IPS-18c (cell line): ENCODE measurements at regions not wholly inside any gene's neighbourhood (a gene's known extent, or its start where the extent isn't known, plus 50 kb on each side); places are given as distances from the start of the nearest gene placed in this dataset.
"Not testable (repeated sequence)": the region's sequence is repeated elsewhere in the genome, so short reads cannot be mapped to it uniquely, and the experiment has no call there.

Source experiments
- H3K4me3 ChIP-seq: 2 replicates; pipeline ENCODE4 v1.7.0; 2013; ENCODE audit warnings: low read depth, mild to moderate bottlenecking, low read length, moderate library complexity; ENCODE audit not compliant: insufficient read depth
- H3K9me3 ChIP-seq: one replicate; pipeline ENCODE4 v1.6.1; 2013; ENCODE audit warnings: mild to moderate bottlenecking, low read length, moderate library complexity; ENCODE audit not compliant: control insufficient read depth, insufficient read depth

- no peaks in the 10 kb centered on the region for H3K9me3 ChIP-seq
Observed at GRCh38 chr6:120511712-120512111, 822.6 kb downstream of the TBC1D32 start.

GRCh38 chr6:120498711-120499110 lies 835.6 kb downstream of the TBC1D32 start:
- H3K4me3 ChIP-seq = no peak overlapping the region
- no peaks in the 10 kb centered on the region for H3K9me3 ChIP-seq

More at GRCh38 chr6:120511712-120512111, 822.6 kb downstream of the TBC1D32 start:
- no peak overlapping the region for H3K4me3 ChIP-seq

- Histone ChIP-seq H3K9me3 (no peaks in the 10 kb centered on the region), H3K4me3 (no peak overlapping the region)
Observed at GRCh38 chr6:120496661-120497060, 837.6 kb downstream of the TBC1D32 start.

- Histone ChIP-seq H3K9me3 (no peaks in the 10 kb centered on the region), H3K4me3 (no peak overlapping the region)
Observed at GRCh38 chr6:120493505-120493904, 840.8 kb downstream of the TBC1D32 start.

- H3K4me3 ChIP-seq = no peak overlapping the region
- H3K9me3 ChIP-seq = no peaks in the 10 kb centered on the region
Observed at GRCh38 chr6:120489941-120490340, 844.3 kb downstream of the TBC1D32 start.

GRCh38 chr6:120484146-120484545 lies 850.1 kb downstream of the TBC1D32 start:
- Histone ChIP-seq H3K4me3 (no peak overlapping the region), H3K9me3 (no peaks in the 10 kb centered on the region)

- Histone ChIP-seq H3K9me3 (no peaks in the 10 kb centered on the region), H3K4me3 (no peak overlapping the region)
Observed at GRCh38 chr6:120478650-120479049, 855.6 kb downstream of the TBC1D32 start.

GRCh38 chr6:120473804-120474203 lies 860.5 kb downstream of the TBC1D32 start:
- Histone ChIP-seq H3K4me3 (no peak overlapping the region), H3K9me3 (peaks cover 3% of the 10 kb centered on the region)

- H3K9me3 ChIP-seq = peaks cover 3% of the 10 kb centered on the region
- H3K4me3 ChIP-seq = no peak overlapping the region
Observed at GRCh38 chr6:120468486-120468885, 865.8 kb downstream of the TBC1D32 start.

- no peaks in the 10 kb centered on the region for H3K9me3 ChIP-seq
- no peak overlapping the region for H3K4me3 ChIP-seq
Observed at GRCh38 chr6:120451508-120451907, 882.8 kb downstream of the TBC1D32 start.

GRCh38 chr6:120447605-120448004 lies 886.7 kb downstream of the TBC1D32 start:
- Histone ChIP-seq H3K4me3 (no peak overlapping the region), H3K9me3 (no peaks in the 10 kb centered on the region)

GRCh38 chr6:120432840-120433239 lies 901.4 kb downstream of the TBC1D32 start:
- not testable (repeated sequence) for H3K9me3 ChIP-seq, H3K4me3 ChIP-seq

- Histone ChIP-seq H3K4me3 (no peak overlapping the region), H3K9me3 (peaks cover 2% of the 10 kb centered on the region)
Observed at GRCh38 chr6:120431841-120432240, 902.4 kb downstream of the TBC1D32 start.

GRCh38 chr6:120411394-120411793 lies 922.9 kb downstream of the TBC1D32 start:
- Histone ChIP-seq H3K4me3 (no peak overlapping the region), H3K9me3 (no peaks in the 10 kb centered on the region)

GRCh38 chr6:120410586-120410985 lies 923.7 kb downstream of the TBC1D32 start:
- H3K4me3 ChIP-seq = no peak overlapping the region
- H3K9me3 ChIP-seq = no peaks in the 10 kb centered on the region

GRCh38 chr6:120407696-120408095 lies 926.6 kb downstream of the TBC1D32 start:
- no peak overlapping the region for H3K4me3 ChIP-seq
- H3K9me3 ChIP-seq = no peaks in the 10 kb centered on the region

- Histone ChIP-seq H3K9me3 (no peaks in the 10 kb centered on the region), H3K4me3 (no peak overlapping the region)
Observed at GRCh38 chr6:120405947-120406346, 928.3 kb downstream of the TBC1D32 start.

- no peaks in the 10 kb centered on the region for H3K9me3 ChIP-seq
Observed at GRCh38 chr6:120395784-120396183, 938.5 kb downstream of the TBC1D32 start.

GRCh38 chr6:120395330-120395729 lies 939.0 kb downstream of the TBC1D32 start:
- H3K9me3 ChIP-seq = no peaks in the 10 kb centered on the region

More at GRCh38 chr6:120395784-120396183, 938.5 kb downstream of the TBC1D32 start:
- H3K4me3 ChIP-seq = no peak overlapping the region

More at GRCh38 chr6:120395330-120395729, 939.0 kb downstream of the TBC1D32 start:
- no peak overlapping the region for H3K4me3 ChIP-seq
